Memory B cell (primary cell): ENCODE measurements at regions not wholly inside any gene's neighbourhood (a gene's known extent, or its start where the extent isn't known, plus 50 kb on each side); places are given as distances from the start of the nearest gene placed in this dataset.

Experiments used
- ATAC-seq: fragments of 150-1000 bp; cut with Tn5 transposase; 2 replicates; pipeline ENCODE4 v1.10.0; 2021; ENCODE audit warnings: low read depth, mild to moderate bottlenecking, moderate library complexity
- DNase-seq, 2 donors: peaks; one replicate each; pipeline ENCODE4 v3.0.0; 2022; ENCODE audit warnings: low spot score in 2 of 2
- H3K27ac Mint-ChIP-seq: one replicate; pipeline ENCODE4 v1.8.0; 2022; ENCODE audit warnings: mild to moderate bottlenecking, moderate library complexity, mixed read lengths
- H3K27me3 Mint-ChIP-seq: one replicate; pipeline ENCODE4 v1.8.0; 2022; ENCODE audit warnings: mixed read lengths
- H3K36me3 Mint-ChIP-seq: one replicate; pipeline ENCODE4 v1.8.0; 2022; ENCODE audit warnings: mild to moderate bottlenecking, mixed read lengths
- H3K4me1 Mint-ChIP-seq: one replicate; pipeline ENCODE4 v1.8.0; 2022; ENCODE audit warnings: mixed read lengths
- H3K4me3 Mint-ChIP-seq: one replicate; pipeline ENCODE4 v1.8.0; 2022; ENCODE audit warnings: mild to moderate bottlenecking, moderate library complexity, mixed read lengths
- H3K9me3 Mint-ChIP-seq: one replicate; pipeline ENCODE4 v1.8.0; 2022; ENCODE audit warnings: mixed read lengths

GRCh38 chr1:58904299-58905125, 120.7 kb upstream of the JUN start:
- peak overlapping the region; percentile 89 for H3K4me3 Mint-ChIP-seq
- no peak for ATAC-seq
- H3K27me3 Mint-ChIP-seq: no peaks in the 10 kb centered on the region
- H3K27ac Mint-ChIP-seq: peak overlapping the region; percentile 86
- no peaks in the 10 kb centered on the region for H3K9me3 Mint-ChIP-seq
- no peak for DNase-seq
- H3K36me3 Mint-ChIP-seq: no peaks in the 10 kb centered on the region
- H3K4me1 Mint-ChIP-seq: peaks cover 7% of the 10 kb centered on the region

- ATAC-seq (no peak), DNase-seq (no peak)
- Mint-ChIP-seq H3K27ac (peak overlapping the region; percentile 86), H3K4me3 (peak overlapping the region; percentile 28), H3K27me3 (no peaks in the 10 kb centered on the region), H3K4me1 (peaks cover 7% of the 10 kb centered on the region), H3K9me3 (no peaks in the 10 kb centered on the region), H3K36me3 (no peaks in the 10 kb centered on the region)
Measured at GRCh38 chr1:58905126-58905490, 121.3 kb upstream of the JUN start.

- Mint-ChIP-seq H3K36me3 (no peaks in the 10 kb centered on the region), H3K4me1 (peaks cover 7% of the 10 kb centered on the region), H3K27ac (no peak overlapping the region), H3K9me3 (no peaks in the 10 kb centered on the region), H3K4me3 (no peak overlapping the region), H3K27me3 (no peaks in the 10 kb centered on the region)
- ATAC-seq (no peak), DNase-seq (no peak)
Measured at GRCh38 chr1:58905628-58906221, 121.9 kb upstream of the JUN start.

- ATAC-seq (no peak), DNase-seq (no peak)
- Mint-ChIP-seq H3K4me1 (peaks cover 7% of the 10 kb centered on the region), H3K27me3 (no peaks in the 10 kb centered on the region), H3K9me3 (no peaks in the 10 kb centered on the region), H3K27ac (no peak overlapping the region), H3K4me3 (no peak overlapping the region), H3K36me3 (no peaks in the 10 kb centered on the region)
Measured at GRCh38 chr1:58907398-58907797, 123.6 kb upstream of the JUN start.

GRCh38 chr1:58908561-58909560, 125.0 kb upstream of the JUN start:
- DNase-seq: no peak
- Mint-ChIP-seq H3K9me3 (peaks cover 2% of the 10 kb centered on the region), H3K4me1 (peaks cover 5% of the 10 kb centered on the region), H3K4me3 (no peak overlapping the region), H3K27ac (no peak overlapping the region), H3K36me3 (peaks cover 2% of the 10 kb centered on the region), H3K27me3 (no peaks in the 10 kb centered on the region)
- no peak for ATAC-seq

GRCh38 chr1:58909914-58910681, 126.3 kb upstream of the JUN start:
- DNase-seq: no peak
- ATAC-seq: no peak
- H3K27ac Mint-ChIP-seq: no peak overlapping the region

GRCh38 chr1:58911841-58912499, 128.1 kb upstream of the JUN start:
- Mint-ChIP-seq H3K27me3 (no peaks in the 10 kb centered on the region), H3K36me3 (peaks cover 4% of the 10 kb centered on the region), H3K4me1 (no peaks in the 10 kb centered on the region), H3K4me3 (no peak overlapping the region), H3K9me3 (peaks cover 6% of the 10 kb centered on the region), H3K27ac (no peak overlapping the region)
- no peak for DNase-seq
- ATAC-seq: no peak

More at GRCh38 chr1:58909914-58910681, 126.3 kb upstream of the JUN start:
- peaks cover 4% of the 10 kb centered on the region for H3K36me3 Mint-ChIP-seq
- no peaks in the 10 kb centered on the region for H3K27me3 Mint-ChIP-seq
- peaks cover 6% of the 10 kb centered on the region for H3K9me3 Mint-ChIP-seq
- H3K4me3 Mint-ChIP-seq: no peak overlapping the region
- no peaks in the 10 kb centered on the region for H3K4me1 Mint-ChIP-seq

GRCh38 chr1:58914925-58915324, 131.1 kb upstream of the JUN start:
- Mint-ChIP-seq H3K9me3 (peaks cover 6% of the 10 kb centered on the region), H3K27me3 (no peaks in the 10 kb centered on the region), H3K4me1 (no peaks in the 10 kb centered on the region), H3K36me3 (peaks cover 4% of the 10 kb centered on the region), H3K4me3 (no peak overlapping the region), H3K27ac (no peak overlapping the region)
- DNase-seq (no peak), ATAC-seq (no peak)

- peaks cover 6% of the 10 kb centered on the region for H3K9me3 Mint-ChIP-seq
- H3K27me3 Mint-ChIP-seq: no peaks in the 10 kb centered on the region
- DNase-seq (no peak), ATAC-seq (no peak)
- H3K27ac Mint-ChIP-seq: no peak overlapping the region
- H3K36me3 Mint-ChIP-seq: peaks cover 4% of the 10 kb centered on the region
- no peak overlapping the region for H3K4me3 Mint-ChIP-seq
- H3K4me1 Mint-ChIP-seq: peaks cover under 1% of the 10 kb centered on the region
Measured at GRCh38 chr1:58917436-58917835, 133.6 kb upstream of the JUN start.

- Mint-ChIP-seq H3K27me3 (no peaks in the 10 kb centered on the region), H3K9me3 (peaks cover 2% of the 10 kb centered on the region), H3K4me1 (peaks cover 6% of the 10 kb centered on the region), H3K36me3 (no peaks in the 10 kb centered on the region), H3K27ac (no peak overlapping the region), H3K4me3 (no peak overlapping the region)
- no peak for ATAC-seq
- DNase-seq: no peak
Measured at GRCh38 chr1:58919226-58919958, 135.5 kb upstream of the JUN start.

GRCh38 chr1:58919959-58920321, 136.1 kb upstream of the JUN start:
- H3K4me1 Mint-ChIP-seq: peaks cover 6% of the 10 kb centered on the region
- no peaks in the 10 kb centered on the region for H3K36me3 Mint-ChIP-seq
- H3K4me3 Mint-ChIP-seq: no peak overlapping the region
- H3K27me3 Mint-ChIP-seq: no peaks in the 10 kb centered on the region
- no peak overlapping the region for H3K27ac Mint-ChIP-seq
- DNase-seq (no peak), ATAC-seq (no peak)
- no peaks in the 10 kb centered on the region for H3K9me3 Mint-ChIP-seq

GRCh38 chr1:58921342-58921741, 137.5 kb upstream of the JUN start:
- no peaks in the 10 kb centered on the region for H3K27me3 Mint-ChIP-seq
- H3K36me3 Mint-ChIP-seq: no peaks in the 10 kb centered on the region
- no peak for ATAC-seq
- no peaks in the 10 kb centered on the region for H3K9me3 Mint-ChIP-seq
- DNase-seq: no peak
- H3K4me1 Mint-ChIP-seq: peaks cover 6% of the 10 kb centered on the region
- no peak overlapping the region for H3K27ac Mint-ChIP-seq
- no peak overlapping the region for H3K4me3 Mint-ChIP-seq

- H3K36me3 Mint-ChIP-seq: no peaks in the 10 kb centered on the region
- no peaks in the 10 kb centered on the region for H3K27me3 Mint-ChIP-seq
- no peak overlapping the region for H3K27ac Mint-ChIP-seq
- H3K9me3 Mint-ChIP-seq: no peaks in the 10 kb centered on the region
- H3K4me3 Mint-ChIP-seq: no peak overlapping the region
- no peak for ATAC-seq
- peaks cover 6% of the 10 kb centered on the region for H3K4me1 Mint-ChIP-seq
- DNase-seq: no peak
Measured at GRCh38 chr1:58921751-58922150, 137.9 kb upstream of the JUN start.
